C4-2B (cell line): ENCODE measurements at regions not wholly inside any gene's neighbourhood (a gene's known extent, or its start where the extent isn't known, plus 50 kb on each side); places are given as distances from the start of the nearest gene placed in this dataset.

ENCODE experiments used
- CTCF ChIP-seq: fragments of 450-650 bp; conservative IDR thresholded peaks from 2 replicates; pipeline ENCODE4 v1.5.1; 2017; ENCODE audit warnings: mild to moderate bottlenecking
- ZFX ChIP-seq: fragments of 450-650 bp; IDR thresholded peaks from 2 replicates; pipeline ENCODE4 v1.6.1; 2017

- TF ChIP-seq CTCF (no peak), ZFX (no peak)
Observed at GRCh38 chr2:125644257-125644656, 1011.7 kb upstream of the GYPC start.
